ENCODE measurements at regions not wholly inside any gene's neighbourhood (a gene's known extent, or its start where the extent isn't known, plus 50 kb on each side); places are given as distances from the start of the nearest gene placed in this dataset.

GRCh38 chr6:105954148-105954547 lies 132.0 kb upstream of the PRDM1 start:
- no peak for DNase-seq

GRCh38 chr6:105952772-105953690 lies 133.1 kb upstream of the PRDM1 start:
- DNase-seq, result no peak

DNA sequence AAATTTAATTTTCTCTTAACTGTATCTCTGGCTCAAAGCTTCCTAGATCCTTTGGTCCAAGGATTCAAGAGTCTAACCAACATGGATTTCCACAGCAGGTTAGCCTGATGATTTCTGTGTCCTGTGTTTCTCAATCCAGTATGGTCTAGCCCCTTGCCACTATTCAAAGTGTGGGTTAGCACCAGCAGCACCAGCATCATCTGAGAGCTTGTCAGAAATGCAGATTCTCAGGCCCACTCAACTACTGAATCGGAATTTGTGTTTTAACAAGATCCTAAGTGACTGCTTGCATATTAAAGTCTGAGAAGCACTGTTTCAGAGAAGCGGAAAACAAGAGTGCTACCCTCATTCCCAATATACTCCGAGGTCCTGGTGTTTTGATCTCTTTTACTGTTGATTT lies 133.8 kb upstream of the PRDM1 start:
- no peak for DNase-seq

- no peak for DNase-seq
These were observed 134.8 kb upstream of the PRDM1 start for GRCh38 chr6:105951322-105951721.

GRCh38 chr6:105949869-105950268 lies 136.3 kb upstream of the PRDM1 start:
- DNase-seq, result no peak

GRCh38 chr6:105943514-105943913 lies 142.6 kb upstream of the PRDM1 start:
- no peak for DNase-seq

- DNase-seq, result no peak
These were observed 144.3 kb upstream of the PRDM1 start for GRCh38 chr6:105941621-105942412.

DNA sequence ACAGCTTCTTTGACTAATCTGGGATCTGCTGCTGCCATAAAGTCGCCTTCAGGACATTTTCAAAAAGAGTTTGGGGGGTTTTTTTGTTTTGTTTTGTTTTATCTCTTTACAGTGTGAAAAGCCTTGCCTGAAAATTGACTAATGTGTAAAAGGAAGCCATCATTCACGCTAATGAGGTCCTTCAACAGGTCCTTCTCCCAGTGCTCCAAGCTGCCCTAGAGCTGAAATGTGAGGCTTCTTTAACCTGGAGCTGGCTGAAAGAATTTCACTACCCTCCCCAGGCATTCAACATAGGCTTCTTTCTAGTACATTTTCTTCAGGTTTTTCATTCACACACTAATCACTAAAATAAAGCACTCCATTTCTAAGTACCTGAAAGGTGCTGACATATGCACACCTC lies 145.1 kb upstream of the PRDM1 start:
- no peak for DNase-seq

- DNase-seq, result no peak
These were observed 149.2 kb upstream of the PRDM1 start for GRCh38 chr6:105936972-105937371.

DNA sequence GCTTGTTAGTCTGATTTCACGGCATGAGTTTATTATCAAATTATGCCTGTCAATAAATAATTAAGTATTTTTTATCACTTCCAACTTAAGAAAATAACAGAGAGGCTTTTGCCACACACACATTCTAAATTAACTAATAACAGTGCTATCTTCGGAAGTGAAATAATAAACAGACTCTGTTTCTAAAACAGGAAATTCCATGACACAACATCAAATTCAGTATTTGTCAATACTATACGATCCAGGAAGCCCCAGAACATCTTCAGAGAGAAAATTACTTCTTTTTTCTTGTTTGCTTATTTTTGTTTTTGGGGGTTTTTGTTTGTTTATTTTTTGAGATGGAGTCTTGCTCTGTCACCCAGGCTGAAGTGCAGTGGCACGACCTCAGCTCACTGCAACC lies 150.7 kb upstream of the PRDM1 start:
- no peak for DNase-seq

- no peak for DNase-seq
These were observed 151.4 kb upstream of the PRDM1 start for GRCh38 chr6:105934708-105935107.

DNA sequence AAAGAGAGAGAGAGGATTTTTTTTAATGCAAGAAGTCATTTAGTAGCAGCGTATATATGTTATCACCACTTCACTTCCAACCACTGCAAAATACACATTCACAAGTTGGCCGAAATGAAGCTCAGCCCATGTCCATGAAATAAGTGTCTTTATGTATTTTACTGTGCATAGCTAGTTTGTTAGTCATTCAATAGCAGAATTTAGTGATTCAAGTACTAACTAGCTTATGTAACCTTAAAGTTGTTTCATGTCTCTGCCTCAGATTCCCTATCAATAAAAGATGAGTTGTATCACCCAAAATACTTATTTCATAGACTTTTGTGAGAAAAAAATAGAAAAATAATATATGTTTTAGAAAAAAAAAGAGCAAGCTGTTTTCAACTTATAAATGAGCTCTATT lies 153.7 kb upstream of the PRDM1 start:
- no peak for DNase-seq

GRCh38 chr6:105929626-105930025 lies 156.5 kb upstream of the PRDM1 start:
- DNase-seq, result no peak

- DNase-seq, result no peak
These were observed 159.8 kb upstream of the PRDM1 start for GRCh38 chr6:105926318-105926717.

DNA sequence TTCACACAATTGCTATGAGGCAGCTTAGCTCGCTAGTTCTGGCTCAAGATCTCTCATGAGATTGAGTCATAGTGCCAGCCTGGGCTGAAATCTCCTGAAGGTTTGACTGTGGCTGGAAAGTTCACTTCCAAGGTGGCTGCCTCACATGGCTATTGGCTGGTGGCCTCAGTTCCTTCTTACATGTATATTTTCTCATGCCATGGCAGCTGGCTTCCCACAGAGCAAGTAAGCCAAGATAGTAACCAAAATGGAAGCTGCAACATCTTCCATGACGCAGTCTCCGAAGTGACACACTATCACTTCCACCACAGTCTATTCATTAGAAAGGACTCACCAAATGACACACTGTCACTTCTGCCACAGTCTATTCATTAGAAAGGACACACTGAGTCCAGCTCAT lies 160.4 kb upstream of the PRDM1 start:
- DNase-seq, result no peak

- no peak for DNase-seq
These were observed 164.4 kb upstream of the PRDM1 start for GRCh38 chr6:105921781-105922180.

- DNase-seq, result no peak
These were observed 166.1 kb upstream of the PRDM1 start for GRCh38 chr6:105920071-105920470.

GRCh38 chr6:105917038-105917695 lies 169.0 kb upstream of the PRDM1 start:
- no peak for DNase-seq

GRCh38 chr6:105911106-105911629 lies 175.0 kb upstream of the PRDM1 start:
- no peak for DNase-seq

- no peak for DNase-seq
These were observed 177.0 kb upstream of the PRDM1 start for GRCh38 chr6:105909106-105909505.

- DNase-seq, result no peak
These were observed 178.1 kb upstream of the PRDM1 start for GRCh38 chr6:105907991-105908390.

- no peak for DNase-seq
These were observed 178.8 kb upstream of the PRDM1 start for GRCh38 chr6:105907301-105907700.

DNA sequence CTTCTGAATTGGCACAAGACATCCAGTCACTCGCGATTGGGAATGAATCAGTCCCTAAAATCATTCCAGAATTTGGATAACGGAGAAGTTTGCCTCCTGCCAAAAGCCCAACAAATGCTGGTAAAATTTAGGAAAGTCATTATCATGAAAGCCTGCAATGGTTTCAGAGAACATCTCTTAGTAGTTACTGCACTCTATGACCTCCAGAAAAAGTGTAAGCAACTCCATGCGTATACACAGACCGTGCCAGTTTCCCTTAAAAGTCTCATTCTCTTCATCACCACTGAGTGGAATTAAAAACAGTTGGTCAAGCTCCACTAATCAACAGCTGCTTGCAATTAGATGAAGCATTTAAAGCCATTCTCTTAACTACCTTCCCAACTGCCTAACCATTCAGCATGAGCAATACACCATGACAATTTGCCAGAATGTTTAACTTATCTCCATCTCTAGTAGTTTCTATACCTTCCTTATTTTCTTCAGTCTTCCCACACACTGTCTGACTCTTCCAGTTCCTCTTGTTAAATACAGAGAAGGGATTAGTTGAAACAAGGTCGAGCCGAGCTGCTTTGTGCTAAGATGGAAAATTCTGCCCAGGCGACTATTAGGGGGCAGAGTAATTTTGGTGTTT lies 183.6 kb upstream of the PRDM1 start:
- no peak for DNase-seq
